CD14-positive monocyte (primary cell): ENCODE measurements at regions not wholly inside any gene's neighbourhood (a gene's known extent, or its start where the extent isn't known, plus 50 kb on each side); places are given as distances from the start of the nearest gene placed in this dataset.

ENCODE experiments used
- DNase-seq, 3 donors: peaks; one replicate each; pipeline ENCODE4 v3.0.0-alpha.2; 2011 to 2022
- H2AFZ ChIP-seq: 2 replicates; pipeline ENCODE4 v1.6.0; 2012; ENCODE audit warnings: mild to moderate bottlenecking, low read depth, low read length, inconsistent platforms; ENCODE audit not compliant: insufficient read depth, poor library complexity, severe bottlenecking
- H3K27ac ChIP-seq, 2 donors: 1 replicate in 1 of 2; 2 replicates in 1 of 2; pipeline ENCODE4 v1.5.1; 2012 to 2013; ENCODE audit warnings: low read length in 2 of 2, control low read depth in 1 of 2, inconsistent platforms in 1 of 2, low read depth in 1 of 2, mild to moderate bottlenecking in 1 of 2
- H3K27me3 ChIP-seq, 2 donors: one replicate each; pipeline versions ENCODE4 v1.6.0 to v1.6.1; 2011 to 2013; ENCODE audit warnings: low read length in 2 of 2; ENCODE audit not compliant: control insufficient read depth in 2 of 2, insufficient read depth in 2 of 2
- H3K36me3 ChIP-seq, 2 donors: replicated peaks in 1 of 2; 1 replicate in 1 of 2; 2 replicates in 1 of 2; pipeline versions ENCODE4 v1.5.1 to v1.6.1; 2012 to 2013; ENCODE audit warnings: low read length in 2 of 2, control low read depth in 1 of 2, inconsistent platforms in 1 of 2, mild to moderate bottlenecking in 1 of 2; ENCODE audit not compliant: insufficient read depth in 2 of 2, control insufficient read depth in 1 of 2
- H3K4me1 ChIP-seq, 2 donors: 1 replicate in 1 of 2; 2 replicates in 1 of 2; pipeline versions ENCODE4 v1.5.1 to v1.6.1; 2012 to 2013; ENCODE audit warnings: low read length in 2 of 2, control low read depth in 1 of 2, inconsistent platforms in 1 of 2, mild to moderate bottlenecking in 1 of 2, moderate library complexity in 1 of 2; ENCODE audit not compliant: insufficient read depth in 2 of 2, control insufficient read depth in 1 of 2
- H3K4me2 ChIP-seq: replicated peaks from 2 replicates; pipeline ENCODE3; 2012; ENCODE audit warnings: low read length, moderate library complexity, mild to moderate bottlenecking; ENCODE audit not compliant: poor library complexity, severe bottlenecking; ENCODE audit errors: extremely low read depth
- H3K4me3 ChIP-seq, 3 experiments: fragments of 200-600 bp in 1 of 3; sonication (generic) in 1 of 3; replicated peaks in 1 of 3; 1 replicate in 2 of 3; 2 replicates in 1 of 3; pipeline ENCODE4 v1.5.1; 2011 to 2013; ENCODE audit warnings: low read length in 3 of 3, mild to moderate bottlenecking in 3 of 3, control low read depth in 2 of 3, low read depth in 2 of 3, inconsistent platforms in 1 of 3, moderate library complexity in 1 of 3
- H3K79me2 ChIP-seq: 2 replicates; pipeline ENCODE4 v1.6.0; 2012; ENCODE audit warnings: mild to moderate bottlenecking, control low read depth, inconsistent platforms, low read length, moderate library complexity; ENCODE audit not compliant: insufficient read depth
- H3K9ac ChIP-seq: 2 replicates; pipeline ENCODE4 v1.6.0; 2017; ENCODE audit warnings: low read length, mild to moderate bottlenecking; ENCODE audit not compliant: insufficient read depth, poor library complexity, severe bottlenecking
- H3K9me3 ChIP-seq, 2 donors: replicated peaks in 1 of 2; 1 replicate in 1 of 2; 2 replicates in 1 of 2; pipeline versions ENCODE4 v1.5.1 to v1.6.1; 2012 to 2013; ENCODE audit warnings: low read length in 2 of 2, control low read depth in 1 of 2; ENCODE audit not compliant: control insufficient read depth in 1 of 2, insufficient read depth in 1 of 2
- H4K20me1 ChIP-seq: 2 replicates; pipeline ENCODE4 v1.6.0; 2012; ENCODE audit warnings: mild to moderate bottlenecking, low read length, control low read depth, moderate library complexity; ENCODE audit not compliant: insufficient read depth
- H3K27ac Mint-ChIP-seq, 7 donors: one replicate each; pipeline ENCODE4 v1.8.0; 2020; ENCODE audit warnings: mild to moderate bottlenecking in 7 of 7, mixed read lengths in 7 of 7, moderate library complexity in 6 of 7, inconsistent platforms in 2 of 7
- H3K27me3 Mint-ChIP-seq, 3 donors: one replicate each; pipeline ENCODE4 v1.8.0; 2021 to 2022; ENCODE audit warnings: low read depth in 3 of 3, mild to moderate bottlenecking in 3 of 3, mixed read lengths in 3 of 3, moderate library complexity in 3 of 3, inconsistent platforms in 1 of 3
- H3K36me3 Mint-ChIP-seq, 2 donors: one replicate each; pipeline ENCODE4 v1.8.0; 2020; ENCODE audit warnings: mixed read lengths in 2 of 2, inconsistent platforms in 1 of 2, mild to moderate bottlenecking in 1 of 2
- H3K4me1 Mint-ChIP-seq: one replicate; pipeline ENCODE4 v1.8.0; 2020; ENCODE audit warnings: mild to moderate bottlenecking, mixed read lengths
- H3K4me3 Mint-ChIP-seq, 2 donors: one replicate each; pipeline ENCODE4 v1.8.0; 2020; ENCODE audit warnings: mild to moderate bottlenecking in 2 of 2, mixed read lengths in 2 of 2, moderate library complexity in 1 of 2
- H3K9me3 Mint-ChIP-seq, 7 donors: one replicate each; pipeline ENCODE4 v1.8.0; 2020 to 2022; ENCODE audit warnings: mixed read lengths in 7 of 7, mild to moderate bottlenecking in 6 of 7, moderate library complexity in 6 of 7, inconsistent platforms in 2 of 7
- WGBS: methylation state at CpG from one replicate; pipeline ENCODE4 v1.1.5; 2013; ENCODE audit warnings: missing lambda C conversion rate; ENCODE audit not compliant: insufficient coverage; 5-methylcytosine and 5-hydroxymethylcytosine counted together
- intact Hi-C, 2 donors: fragments of 100-400 bp; cut with micrococcal nuclease; formaldehyde crosslinking; loops; one replicate each; pipeline versions ENCODE4 v1.15.0 to v1.15.1; 2023
- TF ChIP-seq, protein P1 (sequence below): fragments of 200-600 bp; IDR thresholded peaks from one replicate; pipeline ENCODE4 v1.8.0; 2022; ENCODE audit warnings: antibody characterized with exemption, mild to moderate bottlenecking

GRCh38 chr21:38072489-38072888 is 156.2 kb upstream of the KCNJ6 start:
- H3K36me3 ChIP-seq = no peaks in the 10 kb centered on the region
- intact Hi-C loops = no loop called here
- no peaks in the 10 kb centered on the region for H3K79me2 ChIP-seq
- Mint-ChIP-seq H3K4me3 (no peak overlapping the region), H3K9me3 (peaks cover 11 to 25% (median 18%) of the 10 kb centered on the region in 7 donors), H3K27ac (no peak overlapping the region), H3K4me1 (no peaks in the 10 kb centered on the region), H3K27me3 (peaks cover 1 to 6% (median 1%) of the 10 kb centered on the region in 3 donors), H3K36me3 (no peaks in the 10 kb centered on the region)
- WGBS = 96% methylated on average over 3 of the region's 3 CpGs
- no peak overlapping the region for H3K4me2 ChIP-seq
- H2AFZ ChIP-seq = no peak overlapping the region
- H4K20me1 ChIP-seq = no peaks in the 10 kb centered on the region
- TF ChIP-seq, protein P1, sequence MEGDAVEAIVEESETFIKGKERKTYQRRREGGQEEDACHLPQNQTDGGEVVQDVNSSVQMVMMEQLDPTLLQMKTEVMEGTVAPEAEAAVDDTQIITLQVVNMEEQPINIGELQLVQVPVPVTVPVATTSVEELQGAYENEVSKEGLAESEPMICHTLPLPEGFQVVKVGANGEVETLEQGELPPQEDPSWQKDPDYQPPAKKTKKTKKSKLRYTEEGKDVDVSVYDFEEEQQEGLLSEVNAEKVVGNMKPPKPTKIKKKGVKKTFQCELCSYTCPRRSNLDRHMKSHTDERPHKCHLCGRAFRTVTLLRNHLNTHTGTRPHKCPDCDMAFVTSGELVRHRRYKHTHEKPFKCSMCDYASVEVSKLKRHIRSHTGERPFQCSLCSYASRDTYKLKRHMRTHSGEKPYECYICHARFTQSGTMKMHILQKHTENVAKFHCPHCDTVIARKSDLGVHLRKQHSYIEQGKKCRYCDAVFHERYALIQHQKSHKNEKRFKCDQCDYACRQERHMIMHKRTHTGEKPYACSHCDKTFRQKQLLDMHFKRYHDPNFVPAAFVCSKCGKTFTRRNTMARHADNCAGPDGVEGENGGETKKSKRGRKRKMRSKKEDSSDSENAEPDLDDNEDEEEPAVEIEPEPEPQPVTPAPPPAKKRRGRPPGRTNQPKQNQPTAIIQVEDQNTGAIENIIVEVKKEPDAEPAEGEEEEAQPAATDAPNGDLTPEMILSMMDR = no peak
- H3K27me3 ChIP-seq = no peaks in the 10 kb centered on the region
- H3K4me3 ChIP-seq = no peak overlapping the region
- H3K4me1 ChIP-seq = no peaks in the 10 kb centered on the region
- DNase-seq = no peak
- H3K9ac ChIP-seq = no peak overlapping the region
- H3K9me3 ChIP-seq = peaks cover 11 to 14% of the 10 kb centered on the region in 2 donors
- no peak overlapping the region for H3K27ac ChIP-seq

DNA sequence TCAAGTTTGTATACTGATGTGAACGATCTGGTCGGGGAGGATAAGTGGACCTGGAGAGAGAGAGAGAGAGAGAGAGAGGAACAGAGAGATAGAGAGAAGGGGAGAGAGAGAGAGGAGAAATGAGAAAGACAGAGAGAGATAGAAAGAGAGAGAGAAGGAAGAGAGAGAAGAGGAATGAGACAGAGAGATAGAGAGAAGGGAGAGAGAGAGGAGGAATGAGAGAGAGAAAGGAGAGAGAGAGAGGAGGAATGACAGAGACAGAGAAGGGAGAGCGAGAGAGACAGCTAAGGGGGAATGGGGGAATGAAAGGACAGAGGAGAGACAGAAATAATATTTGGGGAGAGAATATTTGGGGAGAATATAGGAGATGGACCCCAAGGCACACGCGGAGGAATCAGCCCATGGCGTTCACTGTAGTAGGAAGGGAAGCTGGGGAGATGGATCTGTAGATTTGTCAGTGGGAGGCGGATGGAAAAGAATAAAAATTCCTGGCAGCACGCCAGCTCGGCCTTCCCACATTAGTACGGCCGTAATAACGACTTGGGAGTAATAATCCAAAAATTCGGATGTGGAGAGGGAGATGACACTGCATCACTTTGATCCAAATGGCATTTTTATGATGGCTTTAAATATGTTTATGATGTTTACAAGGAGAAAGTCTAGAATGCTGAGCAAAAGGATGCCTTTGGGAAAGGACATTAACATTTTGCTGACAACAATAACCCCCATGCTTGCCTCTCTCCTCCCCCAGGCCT is 159.8 kb upstream of the KCNJ6 start:
- no peak overlapping the region for H3K9ac ChIP-seq
- no peak overlapping the region for H3K27ac ChIP-seq
- no peak overlapping the region for H2AFZ ChIP-seq
- intact Hi-C loops = no loop called here
- Mint-ChIP-seq H3K4me3 (no peak overlapping the region), H3K9me3 (peaks cover 11 to 29% (median 18%) of the 10 kb centered on the region in 7 donors), H3K4me1 (no peaks in the 10 kb centered on the region), H3K36me3 (no peaks in the 10 kb centered on the region), H3K27ac (no peak overlapping the region), H3K27me3 (peaks cover 0 to 4% (median 2%) of the 10 kb centered on the region in 3 donors)
- peaks cover 11 to 14% of the 10 kb centered on the region in 2 donors for H3K9me3 ChIP-seq
- no peak overlapping the region for H3K4me3 ChIP-seq
- DNase-seq = no peak
- no peaks in the 10 kb centered on the region for H3K79me2 ChIP-seq
- H4K20me1 ChIP-seq = no peaks in the 10 kb centered on the region
- H3K4me1 ChIP-seq = no peaks in the 10 kb centered on the region
- H3K36me3 ChIP-seq = no peaks in the 10 kb centered on the region
- no peak overlapping the region for H3K4me2 ChIP-seq
- H3K27me3 ChIP-seq = no peaks in the 10 kb centered on the region
- TF ChIP-seq, protein P1 = no peak
- WGBS = 92% methylated on average over 13 of the region's 13 CpGs
